SU-DHL-6 (cell line): ENCODE measurements at regions not wholly inside any gene's neighbourhood (a gene's known extent, or its start where the extent isn't known, plus 50 kb on each side); places are given as distances from the start of the nearest gene placed in this dataset.
"Not testable (repeated sequence)": the region's sequence is repeated elsewhere in the genome, so short reads cannot be mapped to it uniquely, and the experiment has no call there.

ENCODE experiments used
- H2AFZ ChIP-seq: fragments of 200-600 bp; sonication (generic); 2 replicates; pipeline ENCODE4 v1.6.1; 2014; ENCODE audit warnings: low read depth, mild to moderate bottlenecking, moderate library complexity, mixed read lengths, antibody characterized with exemption, low read length; ENCODE audit not compliant: severe bottlenecking
- H3F3A ChIP-seq: fragments of 200-600 bp; shearing (Covaris generic); 2 replicates; pipeline ENCODE4 v1.6.0; 2016; ENCODE audit warnings: antibody characterized with exemption, mild to moderate bottlenecking; ENCODE audit not compliant: insufficient read depth
- H3K27ac ChIP-seq: fragments of 200-600 bp; sonication (generic); 2 replicates; pipeline ENCODE4 v1.5.1; 2016; ENCODE audit warnings: low read depth, mild to moderate bottlenecking, low read length, moderate library complexity, mixed read lengths
- H3K27me3 ChIP-seq: fragments of 200-600 bp; sonication (generic), shearing (Covaris generic); 2 replicates; pipeline ENCODE4 v1.6.0; 2014; ENCODE audit warnings: mild to moderate bottlenecking, low read length
- H3K36me3 ChIP-seq: fragments of 200-600 bp; sonication (generic); 2 replicates; pipeline ENCODE4 v1.6.1; 2014; ENCODE audit warnings: mild to moderate bottlenecking, low read length, mixed read lengths
- H3K4me2 ChIP-seq: fragments of 300-600, 200-600 bp; shearing (Covaris generic), sonication (generic); 2 replicates; pipeline ENCODE4 v1.6.0; 2014; ENCODE audit warnings: low read length, low read depth, mild to moderate bottlenecking; ENCODE audit not compliant: poor library complexity, severe bottlenecking
- H3K4me3 ChIP-seq: fragments of 200-600 bp; sonication (generic); 2 replicates; pipeline ENCODE4 v1.5.1; 2014; ENCODE audit warnings: antibody characterized with exemption, low read length, mild to moderate bottlenecking, mixed read lengths; ENCODE audit not compliant: insufficient read depth, poor library complexity, severe bottlenecking
- H3K79me2 ChIP-seq: fragments of 200-600 bp; sonication (generic); 2 replicates; pipeline ENCODE4 v1.6.1; 2014; ENCODE audit warnings: mild to moderate bottlenecking, low read length, moderate library complexity; ENCODE audit not compliant: insufficient read depth
- H3K9ac ChIP-seq: fragments of 200-600 bp; sonication (generic); 2 replicates; pipeline ENCODE4 v1.7.0; 2014; ENCODE audit warnings: mild to moderate bottlenecking, low read length
- H3K9me2 ChIP-seq: fragments of 200-600 bp; sonication (generic); replicated peaks from 2 replicates; pipeline ENCODE4 v1.6.1; 2014; ENCODE audit warnings: low read length; ENCODE audit not compliant: insufficient read depth
- H3K9me3 ChIP-seq: fragments of 200-600 bp; sonication (generic); 2 replicates; pipeline ENCODE4 v1.6.1; 2014; ENCODE audit warnings: low read length, mixed read lengths; ENCODE audit not compliant: insufficient read depth
- H4K20me1 ChIP-seq: fragments of 200-600 bp; sonication (generic); 2 replicates; pipeline ENCODE4 v1.6.1; 2014; ENCODE audit warnings: low read depth, mild to moderate bottlenecking, antibody characterized with exemption, low read length, moderate library complexity, mixed read lengths
- CTCF ChIP-seq: fragments of 200-600 bp; sonication (generic); IDR thresholded peaks from one replicate; pipeline ENCODE4 v1.5.1; 2017; ENCODE audit warnings: antibody characterized with exemption, mild to moderate bottlenecking, low read length, moderate library complexity; ENCODE audit not compliant: insufficient read depth, poor library complexity, severe bottlenecking
- EZH2phosphoT487 ChIP-seq: fragments of 200-600 bp; sonication (generic), shearing (Covaris generic); conservative IDR thresholded peaks from 2 replicates; pipeline ENCODE4 v1.6.1; 2018; ENCODE audit warnings: mild to moderate bottlenecking, antibody characterized with exemption, low read length, moderate library complexity, mixed read lengths

GRCh38 chr5:82466986-82467561 is 188.9 kb upstream of the RPS23 start:
- Histone ChIP-seq H3K9me2 (no peaks in the 10 kb centered on the region), H3K27ac (no peak overlapping the region), H3K4me3 (no peak overlapping the region), H3K9ac (no peak overlapping the region), H3K36me3 (no peaks in the 10 kb centered on the region), H3K27me3 (no peaks in the 10 kb centered on the region), H2AFZ (no peak overlapping the region), H4K20me1 (no peaks in the 10 kb centered on the region), H3K9me3 (no peaks in the 10 kb centered on the region), H3F3A (no peaks in the 10 kb centered on the region), H3K79me2 (no peaks in the 10 kb centered on the region), H3K4me2 (no peak overlapping the region)
- TF ChIP-seq EZH2phosphoT487 (no peak), CTCF (no peak)

- TF ChIP-seq EZH2phosphoT487, result no peak
- TF ChIP-seq CTCF, result no peak
- Histone ChIP-seq H3K79me2 (no peaks in the 10 kb centered on the region), H3F3A (no peaks in the 10 kb centered on the region), H4K20me1 (no peaks in the 10 kb centered on the region), H3K9me3 (no peaks in the 10 kb centered on the region), H3K27ac (no peak overlapping the region), H3K9me2 (no peaks in the 10 kb centered on the region), H3K4me2 (no peak overlapping the region), H3K9ac (no peak overlapping the region), H3K36me3 (no peaks in the 10 kb centered on the region), H3K4me3 (no peak overlapping the region), H2AFZ (no peak overlapping the region), H3K27me3 (no peaks in the 10 kb centered on the region)
Measured at GRCh38 chr5:82465235-82465634, 187.1 kb upstream of the RPS23 start.

- H3K27ac ChIP-seq, result no peak overlapping the region
- H3K9me3 ChIP-seq, result no peaks in the 10 kb centered on the region
- H3K9ac ChIP-seq, result no peak overlapping the region
- TF ChIP-seq EZH2phosphoT487, result no peak
- TF ChIP-seq CTCF, result no peak
- no peaks in the 10 kb centered on the region for H3F3A ChIP-seq
- no peaks in the 10 kb centered on the region for H4K20me1 ChIP-seq
- H3K4me2 ChIP-seq, result no peak overlapping the region
- no peak overlapping the region for H2AFZ ChIP-seq
- H3K9me2 ChIP-seq, result no peaks in the 10 kb centered on the region
- H3K36me3 ChIP-seq, result no peaks in the 10 kb centered on the region
- H3K27me3 ChIP-seq, result no peaks in the 10 kb centered on the region
- no peaks in the 10 kb centered on the region for H3K79me2 ChIP-seq
- H3K4me3 ChIP-seq, result no peak overlapping the region
Measured at GRCh38 chr5:82459626-82460025, 181.5 kb upstream of the RPS23 start.

GRCh38 chr5:82455317-82455716 is 177.2 kb upstream of the RPS23 start:
- not testable (repeated sequence) for H3K79me2 ChIP-seq, H3K36me3 ChIP-seq, H3K27ac ChIP-seq, H2AFZ ChIP-seq, H3F3A ChIP-seq, H3K4me2 ChIP-seq, H3K27me3 ChIP-seq, H4K20me1 ChIP-seq, H3K9ac ChIP-seq, H3K9me2 ChIP-seq, H3K4me3 ChIP-seq, H3K9me3 ChIP-seq
